Endodermal cell (in vitro differentiated cells): ENCODE measurements at regions not wholly inside any gene's neighbourhood (a gene's known extent, or its start where the extent isn't known, plus 50 kb on each side); places are given as distances from the start of the nearest gene placed in this dataset.

Experiments used
- DNase-seq: peaks from one replicate; pipeline ENCODE4 v3.0.0-alpha.2; 2017
- H3K27ac ChIP-seq: 2 replicates; pipeline ENCODE4 v1.5.1; 2013; ENCODE audit warnings: mild to moderate bottlenecking, low read depth, low read length, moderate library complexity
- H3K27me3 ChIP-seq: 2 replicates; pipeline ENCODE4 v1.6.1; 2013; ENCODE audit warnings: mild to moderate bottlenecking, low read length, moderate library complexity; ENCODE audit not compliant: insufficient read depth, control insufficient read depth, poor library complexity, severe bottlenecking
- H3K36me3 ChIP-seq: 2 replicates; pipeline ENCODE4 v1.7.0; 2013; ENCODE audit warnings: mild to moderate bottlenecking, low read length, moderate library complexity; ENCODE audit not compliant: control insufficient read depth, insufficient read depth
- H3K4me1 ChIP-seq: one replicate; pipeline ENCODE4 v1.7.0; 2013; ENCODE audit warnings: low read length; ENCODE audit not compliant: control insufficient read depth, insufficient read depth
- H3K4me3 ChIP-seq: 2 replicates; pipeline ENCODE4 v1.5.1; 2013; ENCODE audit warnings: mild to moderate bottlenecking, low read length, moderate library complexity
- H3K9ac ChIP-seq: 2 replicates; pipeline ENCODE4 v1.6.1; 2013; ENCODE audit warnings: mild to moderate bottlenecking, low read length, moderate library complexity; ENCODE audit not compliant: poor library complexity, severe bottlenecking; ENCODE audit errors: extremely low read depth
- H3K9me3 ChIP-seq: 2 replicates; pipeline ENCODE4 v1.6.1; 2013; ENCODE audit warnings: mild to moderate bottlenecking, low read length, moderate library complexity; ENCODE audit not compliant: control insufficient read depth
- H3K27ac Mint-ChIP-seq: 2 replicates; pipeline ENCODE4 v1.8.0; 2020; ENCODE audit warnings: mixed read lengths
- H3K27me3 Mint-ChIP-seq: 2 replicates; pipeline ENCODE4 v1.8.0; 2021; ENCODE audit warnings: mild to moderate bottlenecking, mixed read lengths; ENCODE audit not compliant: insufficient read depth
- H3K36me3 Mint-ChIP-seq: 2 replicates; pipeline ENCODE4 v1.8.0; 2020; ENCODE audit warnings: low read depth, mixed read lengths
- H3K4me1 Mint-ChIP-seq: 2 replicates; pipeline ENCODE4 v1.8.0; 2020; ENCODE audit warnings: mixed read lengths
- H3K4me3 Mint-ChIP-seq: 2 replicates; pipeline ENCODE4 v1.8.0; 2020; ENCODE audit warnings: mild to moderate bottlenecking, moderate library complexity, mixed read lengths
- H3K9me3 Mint-ChIP-seq: 2 replicates; pipeline ENCODE4 v1.8.0; 2020; ENCODE audit warnings: mild to moderate bottlenecking, mixed read lengths
- WGBS, 2 experiments: methylation state at CpG; one replicate each; pipeline versions ENCODE4 v1.1.5 to v1.1.7; 2013; ENCODE audit warnings: missing lambda C conversion rate in 2 of 2, mixed read lengths in 1 of 2; ENCODE audit not compliant: insufficient coverage in 1 of 2, insufficient read length in 1 of 2; 5-methylcytosine and 5-hydroxymethylcytosine counted together
- TF ChIP-seq, protein P1 (sequence below): fragments of 200-600 bp; sonication (generic); conservative IDR thresholded peaks from 2 replicates; pipeline ENCODE4 v1.5.0; 2021; ENCODE audit warnings: antibody characterized with exemption, mild to moderate bottlenecking

DNA sequence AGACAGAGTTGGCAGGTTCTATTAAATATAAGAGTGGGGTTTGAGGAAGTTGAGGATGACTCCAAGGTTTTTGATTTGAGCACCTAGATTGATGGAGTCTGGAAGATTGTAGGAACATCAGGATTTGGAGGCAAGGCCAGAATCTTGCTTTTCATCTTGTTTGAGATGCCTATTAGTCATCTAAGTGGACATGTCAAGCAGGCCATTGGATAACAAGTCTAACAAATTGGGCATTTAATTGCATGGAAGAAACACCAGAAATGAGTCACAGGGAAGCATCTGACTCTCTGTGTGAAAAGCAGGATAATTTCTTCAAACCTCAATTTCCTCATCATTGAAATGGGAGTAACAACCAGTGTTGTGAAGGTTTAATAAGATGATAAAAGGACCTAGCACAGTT is 53.3 kb upstream of the ARL15 start:
- H3K4me1 ChIP-seq = peaks cover 19% of the 10 kb centered on the region
- H3K27ac ChIP-seq = no peak overlapping the region
- no peaks in the 10 kb centered on the region for H3K9me3 ChIP-seq
- no peaks in the 10 kb centered on the region for H3K27me3 ChIP-seq
- no peak overlapping the region for H3K4me3 ChIP-seq
- no peaks in the 10 kb centered on the region for H3K27me3 Mint-ChIP-seq
- no peak for DNase-seq
- H3K36me3 ChIP-seq = no peaks in the 10 kb centered on the region
- no peaks in the 10 kb centered on the region for H3K9me3 Mint-ChIP-seq
- peaks cover 29% of the 10 kb centered on the region for H3K4me1 Mint-ChIP-seq
- TF ChIP-seq, protein P1, sequence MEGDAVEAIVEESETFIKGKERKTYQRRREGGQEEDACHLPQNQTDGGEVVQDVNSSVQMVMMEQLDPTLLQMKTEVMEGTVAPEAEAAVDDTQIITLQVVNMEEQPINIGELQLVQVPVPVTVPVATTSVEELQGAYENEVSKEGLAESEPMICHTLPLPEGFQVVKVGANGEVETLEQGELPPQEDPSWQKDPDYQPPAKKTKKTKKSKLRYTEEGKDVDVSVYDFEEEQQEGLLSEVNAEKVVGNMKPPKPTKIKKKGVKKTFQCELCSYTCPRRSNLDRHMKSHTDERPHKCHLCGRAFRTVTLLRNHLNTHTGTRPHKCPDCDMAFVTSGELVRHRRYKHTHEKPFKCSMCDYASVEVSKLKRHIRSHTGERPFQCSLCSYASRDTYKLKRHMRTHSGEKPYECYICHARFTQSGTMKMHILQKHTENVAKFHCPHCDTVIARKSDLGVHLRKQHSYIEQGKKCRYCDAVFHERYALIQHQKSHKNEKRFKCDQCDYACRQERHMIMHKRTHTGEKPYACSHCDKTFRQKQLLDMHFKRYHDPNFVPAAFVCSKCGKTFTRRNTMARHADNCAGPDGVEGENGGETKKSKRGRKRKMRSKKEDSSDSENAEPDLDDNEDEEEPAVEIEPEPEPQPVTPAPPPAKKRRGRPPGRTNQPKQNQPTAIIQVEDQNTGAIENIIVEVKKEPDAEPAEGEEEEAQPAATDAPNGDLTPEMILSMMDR = no peak
- H3K36me3 Mint-ChIP-seq = no peaks in the 10 kb centered on the region
- no peak overlapping the region for H3K27ac Mint-ChIP-seq
- H3K9ac ChIP-seq = no peak overlapping the region
- H3K4me3 Mint-ChIP-seq = no peak overlapping the region

DNA sequence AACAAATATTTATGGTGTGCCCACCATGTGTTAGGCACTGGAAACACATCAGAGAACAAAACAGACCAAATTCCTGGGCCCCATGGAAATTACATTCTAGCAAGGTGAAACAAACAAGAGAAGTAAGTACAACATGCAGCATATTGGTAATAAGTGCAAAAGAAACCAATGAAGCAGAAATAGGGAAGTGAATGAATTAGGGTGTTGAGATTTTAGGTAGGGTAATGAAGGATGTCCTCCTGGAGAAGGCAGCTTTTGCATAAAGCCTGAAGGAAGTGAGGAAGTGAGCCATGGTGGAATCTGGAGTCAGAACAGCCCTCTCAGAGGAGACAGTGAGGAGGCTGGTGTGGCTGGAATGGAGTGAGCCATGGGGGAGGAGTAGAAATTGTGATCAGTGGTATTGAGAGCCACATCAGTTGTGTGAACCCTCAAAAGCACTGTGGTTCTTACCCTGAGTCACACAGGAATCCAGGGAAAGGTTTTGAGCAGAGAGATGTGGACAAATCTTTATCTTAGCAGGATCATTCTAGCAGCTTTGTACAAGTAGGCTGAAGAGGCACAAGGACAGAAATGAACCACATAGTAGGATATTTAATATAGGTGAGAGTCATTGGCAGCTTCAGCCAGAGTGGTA is 52.7 kb upstream of the ARL15 start:
- no peak for DNase-seq
- no peak overlapping the region for H3K4me3 ChIP-seq
- H3K27me3 Mint-ChIP-seq = no peaks in the 10 kb centered on the region
- H3K27me3 ChIP-seq = no peaks in the 10 kb centered on the region
- H3K4me1 ChIP-seq = peaks cover 19% of the 10 kb centered on the region
- H3K36me3 ChIP-seq = no peaks in the 10 kb centered on the region
- peaks cover 29% of the 10 kb centered on the region for H3K4me1 Mint-ChIP-seq
- no peak overlapping the region for H3K4me3 Mint-ChIP-seq
- no peak overlapping the region for H3K27ac Mint-ChIP-seq
- no peaks in the 10 kb centered on the region for H3K36me3 Mint-ChIP-seq
- no peaks in the 10 kb centered on the region for H3K9me3 ChIP-seq
- TF ChIP-seq, protein P1 = no peak
- no peak overlapping the region for H3K27ac ChIP-seq
- no peaks in the 10 kb centered on the region for H3K9me3 Mint-ChIP-seq
- H3K9ac ChIP-seq = no peak overlapping the region

GRCh38 chr5:54362434-54362833 is 52.1 kb upstream of the ARL15 start:
- Histone ChIP-seq H3K9ac (no peak overlapping the region), H3K4me1 (peaks cover 19% of the 10 kb centered on the region), H3K27ac (no peak overlapping the region), H3K27me3 (no peaks in the 10 kb centered on the region), H3K36me3 (no peaks in the 10 kb centered on the region), H3K4me3 (no peak overlapping the region), H3K9me3 (no peaks in the 10 kb centered on the region)
- WGBS, 2 experiments = 97 to 100% methylated on average over 2 of the region's 2 CpGs
- Mint-ChIP-seq H3K27ac (no peak overlapping the region), H3K4me3 (no peak overlapping the region), H3K4me1 (peaks cover 29% of the 10 kb centered on the region), H3K9me3 (no peaks in the 10 kb centered on the region), H3K36me3 (no peaks in the 10 kb centered on the region), H3K27me3 (no peaks in the 10 kb centered on the region)
- DNase-seq = no peak
- TF ChIP-seq, protein P1 = no peak
